AG04449 (cell line): ENCODE measurements at regions not wholly inside any gene's neighbourhood (a gene's known extent, or its start where the extent isn't known, plus 50 kb on each side); places are given as distances from the start of the nearest gene placed in this dataset.

Source experiments
- CTCF ChIA-PET: fragments of 350-600 bp; formaldehyde crosslinking; extraction: SDS; loops from one replicate; lab custom pipeline; 2021; ENCODE audit warnings: antibody characterized with exemption; lab: Yijun Ruan, JAX
- POLR2A ChIA-PET: fragments of 400-600, 350-600 bp; formaldehyde crosslinking; extraction: SDS; loops from one replicate; lab custom pipeline; 2020; ENCODE audit warnings: antibody characterized with exemption, inconsistent platforms; lab: Yijun Ruan, JAX
- DNase-seq: peaks from one replicate; pipeline ENCODE4 v3.0.0-alpha.2; 2010; ENCODE audit warnings: low read depth, low spot score
- H3K4me3 ChIP-seq: 2 replicates; pipeline ENCODE4 v1.5.1; 2011; ENCODE audit warnings: low read depth, mild to moderate bottlenecking, control low read depth, low read length
- CTCF ChIP-seq: IDR thresholded peaks from one replicate; pipeline ENCODE4 v1.5.1; 2011; ENCODE audit warnings: mild to moderate bottlenecking, moderate library complexity, low read length, control low read depth, inconsistent platforms; ENCODE audit not compliant: insufficient read depth; ENCODE audit errors: missing control alignments

GRCh38 chr3:117572786-117573185 lies 863.2 kb downstream of the TUSC7 start:
- H3K4me3 ChIP-seq = no peak overlapping the region
- POLR2A ChIA-PET = no interaction called here
- DNase-seq = no peak
- CTCF ChIA-PET = no interaction called here
- TF ChIP-seq CTCF = no peak

GRCh38 chr3:117580806-117581205 lies 871.2 kb downstream of the TUSC7 start:
- POLR2A ChIA-PET = no interaction called here
- CTCF ChIA-PET = no interaction called here
- H3K4me3 ChIP-seq = no peak overlapping the region
- no peak for DNase-seq
- no peak for TF ChIP-seq CTCF

- ChIA-PET POLR2A (no interaction called here), CTCF (no interaction called here)
- no peak for DNase-seq
- no peak overlapping the region for H3K4me3 ChIP-seq
- no peak for TF ChIP-seq CTCF
Measured at GRCh38 chr3:117586161-117586560, 876.6 kb downstream of the TUSC7 start.

GRCh38 chr3:117587416-117587815 lies 877.8 kb downstream of the TUSC7 start:
- CTCF ChIA-PET = no interaction called here
- TF ChIP-seq CTCF = no peak
- DNase-seq = no peak

GRCh38 chr3:117589454-117589853 lies 879.9 kb downstream of the TUSC7 start:
- no peak for TF ChIP-seq CTCF
- DNase-seq = no peak
- CTCF ChIA-PET = no interaction called here
- H3K4me3 ChIP-seq = no peak overlapping the region
- POLR2A ChIA-PET = no interaction called here

More at GRCh38 chr3:117587416-117587815, 877.8 kb downstream of the TUSC7 start:
- POLR2A ChIA-PET = no interaction called here
- no peak overlapping the region for H3K4me3 ChIP-seq

- TF ChIP-seq CTCF = no peak
- H3K4me3 ChIP-seq = no peak overlapping the region
- ChIA-PET POLR2A (no interaction called here), CTCF (no interaction called here)
- no peak for DNase-seq
Measured at GRCh38 chr3:117595615-117596014, 886.0 kb downstream of the TUSC7 start.
